MM.1S (cell line): ENCODE measurements at regions not wholly inside any gene's neighbourhood (a gene's known extent, or its start where the extent isn't known, plus 50 kb on each side); places are given as distances from the start of the nearest gene placed in this dataset.

Experiments
- DNase-seq: peaks from one replicate; pipeline ENCODE4 v3.0.0-alpha.2; 2015
- H2AFZ ChIP-seq: fragments of 300-600 bp; sonication (generic); 2 replicates; pipeline ENCODE4 v1.6.0; 2016; ENCODE audit warnings: antibody characterized with exemption, low read length
- H3F3A ChIP-seq: fragments of 300-600 bp; sonication (generic); 2 replicates; pipeline ENCODE4 v1.6.1; 2016; ENCODE audit warnings: mild to moderate bottlenecking, antibody characterized with exemption, low read length, moderate library complexity, mixed read lengths; ENCODE audit not compliant: insufficient read depth
- H3K27ac ChIP-seq: fragments of 300-600 bp; sonication (generic); 2 replicates; pipeline ENCODE4 v1.5.1; 2016; ENCODE audit warnings: mild to moderate bottlenecking, low read length
- H3K27me3 ChIP-seq: fragments of 300-600 bp; sonication (generic); replicated peaks from 2 replicates; pipeline ENCODE4 v1.6.0; 2016; ENCODE audit warnings: low read length; ENCODE audit not compliant: insufficient read depth
- H3K36me3 ChIP-seq: fragments of 300-600 bp; sonication (generic); replicated peaks from 2 replicates; pipeline ENCODE4 v1.6.1; 2016; ENCODE audit warnings: mild to moderate bottlenecking, low read length, mixed read lengths; ENCODE audit not compliant: insufficient read depth
- H3K4me1 ChIP-seq: fragments of 300-600 bp; sonication (generic); 2 replicates; pipeline ENCODE4 v1.6.1; 2016; ENCODE audit warnings: low read length, mixed read lengths
- H3K4me2 ChIP-seq: fragments of 300-600 bp; sonication (generic); 2 replicates; pipeline ENCODE4 v1.6.0; 2016; ENCODE audit warnings: low read depth, low read length
- H3K4me3 ChIP-seq: fragments of 300-600 bp; sonication (generic); 2 replicates; pipeline ENCODE4 v1.5.1; 2016; ENCODE audit warnings: low read length, mixed read lengths
- H3K79me2 ChIP-seq: fragments of 300-600 bp; sonication (generic); 2 replicates; pipeline ENCODE4 v1.6.1; 2016; ENCODE audit warnings: mixed run types, low read length, mixed read lengths
- H3K9ac ChIP-seq: fragments of 300-600 bp; sonication (generic); 2 replicates; pipeline ENCODE4 v1.6.1; 2016; ENCODE audit warnings: low read length, mixed read lengths
- H3K9me2 ChIP-seq: fragments of 300-600 bp; sonication (generic); replicated peaks from 2 replicates; pipeline ENCODE4 v1.6.1; 2016; ENCODE audit warnings: mild to moderate bottlenecking, low read length, mixed read lengths; ENCODE audit not compliant: insufficient read depth
- H3K9me3 ChIP-seq: fragments of 300-600 bp; sonication (generic); replicated peaks from 2 replicates; pipeline ENCODE4 v1.6.1; 2016; ENCODE audit warnings: mild to moderate bottlenecking, low read length, mixed read lengths; ENCODE audit not compliant: insufficient read depth
- H4K20me1 ChIP-seq: fragments of 300-600 bp; sonication (generic); 2 replicates; pipeline ENCODE4 v1.6.1; 2016; ENCODE audit warnings: mild to moderate bottlenecking, low read length, moderate library complexity, mixed read lengths; ENCODE audit not compliant: insufficient read depth
- CTCF ChIP-seq: fragments of 300-600 bp; sonication (generic); IDR thresholded peaks from 2 replicates; pipeline ENCODE4 v1.5.1; 2016; ENCODE audit warnings: antibody characterized with exemption, low read length, mixed read lengths
- EZH2 ChIP-seq: fragments of 300-600 bp; sonication (generic); optimal IDR thresholded peaks from 2 replicates; pipeline ENCODE3; 2017; ENCODE audit warnings: low read depth, mild to moderate bottlenecking, antibody characterized with exemption, low read length, mixed read lengths
- EZH2phosphoT487 ChIP-seq: fragments of 300-600 bp; sonication (generic); IDR thresholded peaks from 2 replicates; pipeline ENCODE4 v1.6.1; 2018; ENCODE audit warnings: antibody characterized with exemption, low read length

GRCh38 chr1:221106616-221107015 lies 227.4 kb downstream of the HLX start:
- H4K20me1 ChIP-seq, result no peaks in the 10 kb centered on the region
- H3K79me2 ChIP-seq, result no peaks in the 10 kb centered on the region
- no peak overlapping the region for H3K27ac ChIP-seq
- no peaks in the 10 kb centered on the region for H3K4me1 ChIP-seq
- H3K36me3 ChIP-seq, result no peaks in the 10 kb centered on the region
- TF ChIP-seq CTCF (no peak), EZH2phosphoT487 (no peak), EZH2 (no peak)
- no peak overlapping the region for H3K4me2 ChIP-seq
- no peak overlapping the region for H3K9ac ChIP-seq
- no peaks in the 10 kb centered on the region for H3K9me3 ChIP-seq
- no peak for DNase-seq
- no peaks in the 10 kb centered on the region for H3K9me2 ChIP-seq
- H3K4me3 ChIP-seq, result no peak overlapping the region
- H3F3A ChIP-seq, result no peaks in the 10 kb centered on the region
- H3K27me3 ChIP-seq, result no peaks in the 10 kb centered on the region
- no peak overlapping the region for H2AFZ ChIP-seq

GRCh38 chr1:221109930-221110329 lies 230.7 kb downstream of the HLX start:
- DNase-seq, result no peak
- no peaks in the 10 kb centered on the region for H3K9me2 ChIP-seq

GRCh38 chr1:221117133-221117532 lies 237.9 kb downstream of the HLX start:
- Histone ChIP-seq H3F3A (no peaks in the 10 kb centered on the region), H3K36me3 (no peaks in the 10 kb centered on the region), H3K9me2 (no peaks in the 10 kb centered on the region), H3K79me2 (no peaks in the 10 kb centered on the region), H3K4me3 (no peak overlapping the region), H3K4me1 (no peaks in the 10 kb centered on the region), H4K20me1 (no peaks in the 10 kb centered on the region), H3K9me3 (no peaks in the 10 kb centered on the region), H2AFZ (no peak overlapping the region), H3K27ac (no peak overlapping the region), H3K4me2 (no peak overlapping the region), H3K9ac (no peak overlapping the region), H3K27me3 (no peaks in the 10 kb centered on the region)
- TF ChIP-seq EZH2 (no peak), CTCF (no peak)
- no peak for DNase-seq

More at GRCh38 chr1:221109930-221110329, 230.7 kb downstream of the HLX start:
- no peak for TF ChIP-seq EZH2
- no peak for TF ChIP-seq EZH2phosphoT487
- no peak for TF ChIP-seq CTCF
- Histone ChIP-seq H3K36me3 (no peaks in the 10 kb centered on the region), H3K27ac (no peak overlapping the region), H3K79me2 (no peaks in the 10 kb centered on the region), H3K4me1 (no peaks in the 10 kb centered on the region), H4K20me1 (no peaks in the 10 kb centered on the region), H3K4me2 (no peak overlapping the region), H3F3A (no peaks in the 10 kb centered on the region), H3K9me3 (no peaks in the 10 kb centered on the region), H3K4me3 (no peak overlapping the region), H2AFZ (no peak overlapping the region), H3K9ac (no peak overlapping the region), H3K27me3 (no peaks in the 10 kb centered on the region)
